ACC112 (cell line): ENCODE measurements at regions not wholly inside any gene's neighbourhood (a gene's known extent, or its start where the extent isn't known, plus 50 kb on each side); places are given as distances from the start of the nearest gene placed in this dataset.

Experiments used
- H2AFZ ChIP-seq: fragments of 200-600 bp; sonication (generic); one replicate; pipeline ENCODE4 v1.6.0; 2017; ENCODE audit warnings: antibody characterized with exemption, low read length; ENCODE audit not compliant: unreplicated experiment
- H3K27ac ChIP-seq: fragments of 200-600 bp; sonication (generic); 2 replicates; pipeline ENCODE4 v1.5.1; 2014; ENCODE audit warnings: low read depth, mild to moderate bottlenecking, antibody characterized with exemption, low read length, moderate library complexity
- H3K27me3 ChIP-seq: fragments of 200-600 bp; sonication (generic); 2 replicates; pipeline ENCODE4 v1.6.1; 2014; ENCODE audit warnings: mild to moderate bottlenecking, antibody characterized with exemption, low read length, moderate library complexity, mixed read lengths; ENCODE audit not compliant: insufficient read depth
- H3K36me3 ChIP-seq: fragments of 200-600 bp; sonication (generic); 2 replicates; pipeline ENCODE4 v1.6.1; 2016; ENCODE audit warnings: mild to moderate bottlenecking, antibody characterized with exemption, low read length, moderate library complexity, mixed read lengths; ENCODE audit not compliant: insufficient read depth
- H3K4me1 ChIP-seq: fragments of 200-600 bp; sonication (generic); one replicate; pipeline ENCODE4 v1.6.1; 2016; ENCODE audit warnings: low read length, mixed read lengths; ENCODE audit not compliant: insufficient read depth, unreplicated experiment, control insufficient read depth
- H3K4me3 ChIP-seq: fragments of 200-600 bp; sonication (generic); 2 replicates; pipeline ENCODE4 v1.5.1; 2014; ENCODE audit warnings: mild to moderate bottlenecking, low read depth, low read length
- H3K79me2 ChIP-seq: fragments of 200-600 bp; sonication (generic); one replicate; pipeline ENCODE4 v1.6.0; 2016; ENCODE audit warnings: low read length; ENCODE audit not compliant: control insufficient read depth, unreplicated experiment, insufficient read depth

DNA sequence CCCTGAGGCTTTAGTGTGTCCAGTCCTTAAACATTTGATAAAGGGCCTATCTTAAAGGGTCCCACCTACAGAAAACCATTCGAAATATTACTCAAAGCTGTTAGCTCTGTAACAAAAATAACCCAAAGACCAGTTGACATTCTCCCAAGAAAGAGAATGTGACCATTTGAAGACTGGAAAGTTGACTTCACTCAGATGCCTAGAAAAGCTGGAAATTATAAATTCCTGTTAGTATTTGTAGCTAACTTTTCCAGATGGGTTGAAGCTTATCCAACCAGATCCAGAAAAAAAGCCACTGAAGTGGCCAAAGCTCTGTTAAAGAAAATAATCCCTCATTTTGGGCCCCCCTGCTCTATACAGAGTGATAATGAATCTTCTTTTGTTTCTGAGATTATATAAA is 408.4 kb downstream of the PLOD2 start:
- H3K36me3 ChIP-seq: no peaks in the 10 kb centered on the region
- H3K27me3 ChIP-seq: no peaks in the 10 kb centered on the region
- H3K4me1 ChIP-seq: no peaks in the 10 kb centered on the region
- H3K27ac ChIP-seq: no peak overlapping the region
- no peak overlapping the region for H2AFZ ChIP-seq
- no peaks in the 10 kb centered on the region for H3K79me2 ChIP-seq
- H3K4me3 ChIP-seq: no peak overlapping the region

DNA sequence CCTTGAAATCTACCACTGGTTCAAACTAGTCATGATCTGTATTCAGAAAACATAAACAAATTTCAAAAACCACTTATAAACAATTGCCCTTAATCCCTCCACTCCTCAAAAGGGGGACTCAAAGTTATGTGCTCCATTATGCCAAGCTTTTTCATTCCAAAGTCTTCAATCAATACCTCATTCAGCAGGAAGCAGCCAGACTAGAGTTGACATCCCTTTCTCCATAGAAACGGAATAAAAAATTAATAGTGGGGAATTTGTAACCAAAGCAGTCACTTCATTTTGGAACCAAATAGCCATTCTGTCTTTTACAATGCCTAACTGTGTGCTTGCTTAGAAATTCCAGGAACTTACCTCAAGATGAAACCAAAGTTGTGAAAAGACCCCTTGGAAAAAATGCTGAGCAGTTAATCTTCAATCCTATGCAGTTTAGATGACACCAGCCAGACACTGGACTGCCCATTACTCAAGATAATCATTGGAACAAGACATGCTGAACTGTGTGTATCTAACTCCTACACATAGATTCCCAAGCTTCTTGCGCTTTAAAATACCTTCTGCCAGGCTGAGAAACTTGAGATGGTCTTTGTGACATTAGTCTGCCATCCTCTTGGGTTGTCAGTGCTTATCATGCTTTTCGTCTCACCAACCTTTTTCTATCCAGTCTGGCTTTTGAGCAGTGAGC is 406.2 kb downstream of the PLOD2 start:
- H2AFZ ChIP-seq: no peak overlapping the region
- no peaks in the 10 kb centered on the region for H3K79me2 ChIP-seq
- H3K4me1 ChIP-seq: no peaks in the 10 kb centered on the region
- H3K36me3 ChIP-seq: no peaks in the 10 kb centered on the region
- no peaks in the 10 kb centered on the region for H3K27me3 ChIP-seq
- no peak overlapping the region for H3K27ac ChIP-seq
- no peak overlapping the region for H3K4me3 ChIP-seq

DNA sequence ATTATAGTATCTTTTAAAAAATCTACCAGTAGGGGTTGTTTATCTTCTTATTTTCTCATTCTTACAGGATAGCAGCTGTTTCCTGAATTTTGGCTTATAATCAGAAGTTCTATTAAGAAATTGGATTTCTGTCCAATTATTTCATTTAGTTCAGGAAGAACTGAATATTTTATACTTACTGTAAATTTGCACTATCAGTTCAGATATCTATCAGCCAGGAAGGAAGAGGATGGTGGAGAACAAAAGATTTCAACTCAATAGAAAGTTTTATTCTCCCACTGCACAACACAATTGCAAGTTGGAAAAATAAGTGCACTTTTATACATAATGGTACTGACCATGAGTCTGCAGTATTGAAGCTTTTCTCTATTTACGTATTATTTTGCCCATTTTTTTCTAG is 400.9 kb downstream of the PLOD2 start:
- Histone ChIP-seq H3K4me1 (no peaks in the 10 kb centered on the region), H3K27ac (no peak overlapping the region), H3K36me3 (no peaks in the 10 kb centered on the region), H3K79me2 (no peaks in the 10 kb centered on the region), H2AFZ (no peak overlapping the region), H3K27me3 (no peaks in the 10 kb centered on the region), H3K4me3 (no peak overlapping the region)

GRCh38 chr3:145767909-145768308 is 393.1 kb downstream of the PLOD2 start:
- H2AFZ ChIP-seq: no peak overlapping the region
- no peaks in the 10 kb centered on the region for H3K27me3 ChIP-seq
- no peaks in the 10 kb centered on the region for H3K79me2 ChIP-seq
- no peaks in the 10 kb centered on the region for H3K4me1 ChIP-seq
- no peak overlapping the region for H3K27ac ChIP-seq
- H3K36me3 ChIP-seq: no peaks in the 10 kb centered on the region
- no peak overlapping the region for H3K4me3 ChIP-seq

DNA sequence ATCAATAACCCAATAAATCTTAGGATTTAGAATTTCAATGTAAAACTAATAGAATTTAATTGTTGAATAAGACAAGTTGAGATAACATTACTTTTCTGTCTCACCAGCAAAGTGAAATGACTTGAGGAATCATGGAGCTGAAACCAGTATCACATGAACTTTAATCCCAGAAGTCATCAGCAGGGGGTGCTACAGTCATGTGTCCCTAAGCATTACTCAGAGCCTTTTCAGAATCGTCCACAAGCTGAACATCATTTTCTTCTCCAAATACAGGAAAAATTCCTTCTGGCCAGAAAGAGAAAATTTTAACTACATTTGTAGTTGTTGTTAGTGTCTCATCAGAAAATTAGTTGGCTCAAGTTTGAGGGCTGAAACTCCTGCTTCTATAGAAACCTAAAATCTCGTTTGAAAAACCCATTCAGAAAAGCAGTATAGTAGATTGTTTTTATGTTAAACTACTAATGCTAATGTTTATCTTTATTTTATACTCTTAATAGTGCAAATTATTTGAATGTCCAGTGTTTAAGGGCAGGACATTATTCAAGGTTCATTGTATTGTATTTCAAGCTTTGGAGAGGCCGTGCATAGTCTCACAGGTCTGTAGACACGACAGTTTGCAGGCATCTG is 384.1 kb downstream of the PLOD2 start:
- H3K36me3 ChIP-seq: no peaks in the 10 kb centered on the region
- H3K4me3 ChIP-seq: no peak overlapping the region
- H3K79me2 ChIP-seq: no peaks in the 10 kb centered on the region
- H3K27ac ChIP-seq: no peak overlapping the region
- no peak overlapping the region for H2AFZ ChIP-seq
- H3K27me3 ChIP-seq: peaks cover 16% of the 10 kb centered on the region; the same call in 1 of the 2 replicates
- no peaks in the 10 kb centered on the region for H3K4me1 ChIP-seq

- no peaks in the 10 kb centered on the region for H3K79me2 ChIP-seq
- no peak overlapping the region for H2AFZ ChIP-seq
- no peak overlapping the region for H3K27ac ChIP-seq
- H3K4me1 ChIP-seq: no peaks in the 10 kb centered on the region
- H3K36me3 ChIP-seq: no peaks in the 10 kb centered on the region
- H3K27me3 ChIP-seq: peaks cover 2% of the 10 kb centered on the region; the same call in 1 of the 2 replicates
- no peak overlapping the region for H3K4me3 ChIP-seq
These were observed 380.7 kb downstream of the PLOD2 start for GRCh38 chr3:145780301-145780700.

DNA sequence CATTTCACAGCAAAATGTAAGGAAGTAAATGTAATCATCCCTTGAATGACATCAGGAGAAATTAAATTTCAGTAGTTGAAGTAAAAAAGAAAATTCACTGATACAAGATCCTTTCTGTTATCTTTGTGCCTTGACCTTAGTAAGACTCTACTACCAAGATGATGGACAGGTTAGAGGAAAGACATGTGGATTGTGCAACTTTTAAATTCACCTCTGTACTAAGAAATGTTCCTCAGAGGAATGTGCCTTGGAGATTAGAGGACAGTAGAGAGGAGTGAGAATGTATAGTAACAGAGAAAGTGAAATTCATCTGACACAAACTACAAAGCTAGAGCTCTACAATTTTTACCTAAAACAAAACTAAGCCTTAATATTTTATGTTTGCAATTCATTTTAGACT is 375.3 kb downstream of the PLOD2 start:
- no peaks in the 10 kb centered on the region for H3K79me2 ChIP-seq
- no peaks in the 10 kb centered on the region for H3K36me3 ChIP-seq
- no peaks in the 10 kb centered on the region for H3K4me1 ChIP-seq
- 0 out of 2 replicates have a peak, but pooled peaks cover under 1% of the 10 kb centered on the region for H3K27me3 ChIP-seq
- no peak overlapping the region for H3K27ac ChIP-seq
- H2AFZ ChIP-seq: no peak overlapping the region
- no peak overlapping the region for H3K4me3 ChIP-seq

- H3K4me3 ChIP-seq: no peak overlapping the region
These were observed 363.0 kb downstream of the PLOD2 start for GRCh38 chr3:145798007-145798406.

GRCh38 chr3:145798696-145799537 is 362.1 kb downstream of the PLOD2 start:
- peak overlapping the region; percentile 22 for H2AFZ ChIP-seq
- no peak overlapping the region for H3K4me3 ChIP-seq
- H3K4me1 ChIP-seq: no peaks in the 10 kb centered on the region
- no peaks in the 10 kb centered on the region for H3K27me3 ChIP-seq
- no peaks in the 10 kb centered on the region for H3K79me2 ChIP-seq
- H3K27ac ChIP-seq: no peak overlapping the region
- H3K36me3 ChIP-seq: no peaks in the 10 kb centered on the region

More at GRCh38 chr3:145798007-145798406, 363.0 kb downstream of the PLOD2 start:
- Histone ChIP-seq H3K79me2 (no peaks in the 10 kb centered on the region), H2AFZ (no peak overlapping the region), H3K4me1 (no peaks in the 10 kb centered on the region), H3K36me3 (no peaks in the 10 kb centered on the region), H3K27ac (no peak overlapping the region), H3K27me3 (no peaks in the 10 kb centered on the region)

DNA sequence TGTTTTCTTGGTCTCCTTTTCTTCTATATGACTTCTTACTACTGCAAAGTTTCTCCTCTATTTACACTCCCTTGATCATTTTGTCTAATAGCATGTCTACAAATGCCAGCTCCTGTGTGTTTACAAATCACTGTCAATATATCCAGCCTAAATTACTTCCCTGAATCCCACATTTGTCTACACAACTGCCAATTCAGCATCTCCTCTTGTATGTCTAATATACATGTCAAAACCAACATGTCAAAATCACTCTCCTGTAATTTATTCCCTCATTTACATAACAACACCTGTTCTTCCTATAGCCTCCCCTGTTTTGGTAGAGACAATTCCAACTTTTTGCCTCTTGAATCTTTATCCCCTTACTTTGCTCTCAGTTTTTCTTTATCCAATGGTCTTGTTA is 359.3 kb downstream of the PLOD2 start:
- Histone ChIP-seq H3K79me2 (no peaks in the 10 kb centered on the region), H3K4me1 (no peaks in the 10 kb centered on the region), H3K27me3 (no peaks in the 10 kb centered on the region), H2AFZ (no peak overlapping the region), H3K36me3 (no peaks in the 10 kb centered on the region), H3K4me3 (no peak overlapping the region), H3K27ac (no peak overlapping the region)
